WERI-Rb-1 (cell line): ENCODE measurements at regions not wholly inside any gene's neighbourhood (a gene's known extent, or its start where the extent isn't known, plus 50 kb on each side); places are given as distances from the start of the nearest gene placed in this dataset.

Experiments
- DNase-seq: peaks from one replicate; pipeline ENCODE4 v3.0.0-alpha.2; 2020
- H3K27ac ChIP-seq: fragments of 250-450 bp; sonication (Bioruptor Pico); 2 replicates; pipeline ENCODE4 v1.5.1; 2020; ENCODE audit warnings: mild to moderate bottlenecking, moderate library complexity
- H3K27me3 ChIP-seq: fragments of 250-450 bp; sonication (Bioruptor Pico); 2 replicates; pipeline ENCODE4 v1.5.1; 2021; ENCODE audit warnings: mild to moderate bottlenecking, low read depth, moderate library complexity; ENCODE audit not compliant: insufficient read depth, severe bottlenecking
- H3K36me3 ChIP-seq: fragments of 250-450 bp; sonication (Bioruptor Pico); 2 replicates; pipeline ENCODE4 v1.5.1; 2020; ENCODE audit warnings: mild to moderate bottlenecking, moderate library complexity
- H3K4me3 ChIP-seq: 2 replicates; pipeline ENCODE4 v1.5.1; 2011; ENCODE audit warnings: low read depth, mild to moderate bottlenecking, control low read depth, low read length
- H3K9me3 ChIP-seq: fragments of 250-450 bp; sonication (Bioruptor Pico); 2 replicates; pipeline ENCODE4 v1.5.1; 2021; ENCODE audit warnings: mild to moderate bottlenecking, moderate library complexity; ENCODE audit not compliant: severe bottlenecking
- TF ChIP-seq, protein P1 (sequence below): IDR thresholded peaks from 2 replicates; pipeline ENCODE4 v1.5.1; 2011; ENCODE audit warnings: low read depth, mild to moderate bottlenecking, control low read depth, inconsistent platforms, low read length

DNA sequence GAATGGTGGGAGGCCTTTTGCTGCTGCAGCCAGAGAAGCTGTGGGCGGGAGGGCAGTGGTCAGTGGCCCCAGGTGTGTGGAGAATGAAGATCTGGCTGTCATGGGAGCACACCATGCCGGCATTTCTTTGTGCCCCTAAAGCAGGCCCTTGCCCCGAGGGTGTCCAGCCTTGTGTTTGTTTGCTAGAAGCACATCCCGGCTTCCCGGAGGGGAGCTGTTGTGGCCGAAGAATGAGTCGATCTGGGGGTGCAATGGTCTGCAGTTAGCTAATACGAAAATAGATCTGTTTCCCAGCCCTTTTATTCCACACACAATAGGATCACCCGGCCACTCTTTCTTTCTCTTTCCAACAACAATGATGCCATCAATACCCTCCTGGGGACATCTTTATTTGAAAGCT lies 228.8 kb downstream of the CBLN1 start:
- Histone ChIP-seq H3K36me3 (no peaks in the 10 kb centered on the region), H3K27ac (no peak overlapping the region), H3K9me3 (no peaks in the 10 kb centered on the region), H3K4me3 (no peak overlapping the region), H3K27me3 (no peaks in the 10 kb centered on the region)
- TF ChIP-seq, protein P1, sequence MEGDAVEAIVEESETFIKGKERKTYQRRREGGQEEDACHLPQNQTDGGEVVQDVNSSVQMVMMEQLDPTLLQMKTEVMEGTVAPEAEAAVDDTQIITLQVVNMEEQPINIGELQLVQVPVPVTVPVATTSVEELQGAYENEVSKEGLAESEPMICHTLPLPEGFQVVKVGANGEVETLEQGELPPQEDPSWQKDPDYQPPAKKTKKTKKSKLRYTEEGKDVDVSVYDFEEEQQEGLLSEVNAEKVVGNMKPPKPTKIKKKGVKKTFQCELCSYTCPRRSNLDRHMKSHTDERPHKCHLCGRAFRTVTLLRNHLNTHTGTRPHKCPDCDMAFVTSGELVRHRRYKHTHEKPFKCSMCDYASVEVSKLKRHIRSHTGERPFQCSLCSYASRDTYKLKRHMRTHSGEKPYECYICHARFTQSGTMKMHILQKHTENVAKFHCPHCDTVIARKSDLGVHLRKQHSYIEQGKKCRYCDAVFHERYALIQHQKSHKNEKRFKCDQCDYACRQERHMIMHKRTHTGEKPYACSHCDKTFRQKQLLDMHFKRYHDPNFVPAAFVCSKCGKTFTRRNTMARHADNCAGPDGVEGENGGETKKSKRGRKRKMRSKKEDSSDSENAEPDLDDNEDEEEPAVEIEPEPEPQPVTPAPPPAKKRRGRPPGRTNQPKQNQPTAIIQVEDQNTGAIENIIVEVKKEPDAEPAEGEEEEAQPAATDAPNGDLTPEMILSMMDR: no peak
- DNase-seq: no peak

DNA sequence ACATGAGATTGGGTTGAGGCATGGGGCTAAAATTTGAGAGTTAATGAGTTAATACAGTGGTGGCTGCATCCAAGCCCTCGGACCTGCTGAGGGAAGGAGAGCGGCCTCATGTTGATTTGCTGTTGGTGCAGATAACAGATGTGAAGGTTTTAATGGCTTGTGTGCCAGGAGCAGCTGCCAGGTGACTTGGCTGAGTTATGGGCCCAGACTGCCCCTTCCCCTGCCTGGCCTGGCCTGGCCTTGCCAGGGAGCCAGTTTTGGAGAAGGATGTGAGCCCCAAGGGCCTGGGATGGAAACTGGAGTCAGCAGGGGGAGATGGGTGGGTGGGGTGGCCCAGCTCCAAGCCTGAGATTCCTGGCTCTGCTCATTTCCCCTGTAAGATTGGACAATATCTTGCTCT lies 230.1 kb downstream of the CBLN1 start:
- Histone ChIP-seq H3K4me3 (no peak overlapping the region), H3K27ac (no peak overlapping the region), H3K27me3 (no peaks in the 10 kb centered on the region), H3K9me3 (no peaks in the 10 kb centered on the region), H3K36me3 (no peaks in the 10 kb centered on the region)
- TF ChIP-seq, protein P1: no peak
- no peak for DNase-seq

DNA sequence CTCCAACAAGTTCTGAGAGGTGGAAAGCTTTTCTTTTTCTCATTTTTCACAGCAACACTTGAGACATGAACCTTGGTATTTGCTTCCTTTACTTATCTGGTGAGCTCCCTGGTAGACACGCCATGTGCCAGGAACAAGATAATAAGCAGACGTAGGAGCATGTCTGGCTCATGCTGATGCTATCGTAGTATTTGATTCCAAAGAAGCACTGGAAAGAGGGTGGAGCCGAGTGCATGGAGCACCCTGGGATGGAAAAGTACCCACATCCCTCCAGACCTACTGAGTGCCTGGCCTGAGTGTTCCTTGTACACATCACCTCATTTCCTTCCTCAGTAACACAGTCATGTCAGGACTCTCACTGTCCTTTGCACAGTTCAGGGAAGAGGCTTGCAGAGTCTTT lies 231.0 kb downstream of the CBLN1 start:
- Histone ChIP-seq H3K9me3 (no peaks in the 10 kb centered on the region), H3K4me3 (no peak overlapping the region), H3K36me3 (no peaks in the 10 kb centered on the region), H3K27ac (no peak overlapping the region), H3K27me3 (no peaks in the 10 kb centered on the region)
- TF ChIP-seq, protein P1: no peak
- DNase-seq: no peak

DNA sequence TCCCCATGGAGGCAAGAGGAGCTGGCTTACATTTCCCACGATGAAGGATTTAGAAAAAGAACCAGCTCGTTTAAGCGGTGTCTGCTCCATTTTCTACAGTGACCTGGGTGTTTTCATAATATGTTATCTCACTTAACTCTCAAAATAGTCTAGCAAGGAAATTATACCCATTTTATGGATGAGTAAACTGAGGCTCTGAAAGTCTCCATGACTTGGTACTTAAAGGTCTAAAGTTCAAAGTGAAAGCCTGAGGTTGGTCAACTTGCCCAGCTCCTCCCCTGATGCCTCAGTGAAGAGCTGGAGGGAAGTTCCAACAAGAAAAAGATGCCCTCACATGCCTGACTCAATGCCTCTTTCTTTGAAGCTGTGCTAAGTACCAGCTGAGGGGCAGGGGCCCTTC lies 232.0 kb downstream of the CBLN1 start:
- Histone ChIP-seq H3K4me3 (no peak overlapping the region), H3K27me3 (no peaks in the 10 kb centered on the region), H3K36me3 (no peaks in the 10 kb centered on the region), H3K9me3 (no peaks in the 10 kb centered on the region), H3K27ac (no peak overlapping the region)
- no peak for DNase-seq
- TF ChIP-seq, protein P1: no peak

DNA sequence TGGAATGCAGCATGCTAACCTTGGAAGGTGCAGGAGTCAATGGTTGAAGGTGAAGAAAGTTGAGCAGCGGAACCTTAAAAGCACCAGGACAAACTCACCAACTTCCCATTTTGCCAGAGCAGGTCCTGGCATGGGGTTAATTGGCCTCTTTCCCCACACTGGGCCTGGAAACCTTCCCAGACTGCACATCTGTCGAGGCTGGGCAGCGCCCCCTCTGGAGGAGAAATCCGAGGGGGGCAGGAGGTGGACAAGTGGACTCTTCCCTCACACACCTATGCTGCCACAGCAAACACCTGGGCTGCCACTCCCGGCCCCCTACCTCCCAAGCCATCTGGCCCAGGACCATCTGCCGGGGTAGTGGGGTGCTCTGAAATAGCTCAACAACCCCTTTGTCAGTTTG lies 232.4 kb downstream of the CBLN1 start:
- no peak for DNase-seq
- no peaks in the 10 kb centered on the region for H3K27me3 ChIP-seq
- no peaks in the 10 kb centered on the region for H3K9me3 ChIP-seq
- H3K36me3 ChIP-seq: no peaks in the 10 kb centered on the region
- no peak overlapping the region for H3K4me3 ChIP-seq
- TF ChIP-seq, protein P1: no peak
- H3K27ac ChIP-seq: no peak overlapping the region

DNA sequence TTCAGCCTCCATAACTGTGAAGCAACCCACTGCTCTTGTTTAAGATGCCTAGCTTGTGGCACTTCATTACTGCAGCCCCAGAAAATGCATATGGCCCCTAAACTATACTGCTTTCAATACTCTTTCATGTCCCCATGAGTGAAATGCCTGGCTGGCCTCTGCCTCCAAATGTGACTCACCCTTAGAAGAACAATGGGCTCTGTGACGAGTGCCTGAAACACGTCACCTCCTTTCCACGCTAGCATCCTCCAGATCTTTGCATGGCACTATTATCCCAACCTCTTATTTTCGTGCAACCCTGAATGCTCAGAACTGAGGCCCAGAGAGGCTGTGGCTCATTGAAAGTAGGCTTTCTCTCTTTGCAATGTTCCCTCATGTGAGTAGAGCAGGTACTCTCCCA lies 233.1 kb downstream of the CBLN1 start:
- TF ChIP-seq, protein P1: no peak
- Histone ChIP-seq H3K4me3 (no peak overlapping the region), H3K27me3 (no peaks in the 10 kb centered on the region), H3K9me3 (no peaks in the 10 kb centered on the region), H3K36me3 (no peaks in the 10 kb centered on the region), H3K27ac (no peak overlapping the region)
- DNase-seq: no peak
